Caco-2 (cell line): ENCODE measurements at regions not wholly inside any gene's neighbourhood (a gene's known extent, or its start where the extent isn't known, plus 50 kb on each side); places are given as distances from the start of the nearest gene placed in this dataset.

Experiments
- BruUV-seq: library from RNA; stranded (reverse); fragments of 400-500 nt; replicated peaks from 2 replicates; lab custom pipeline; 2021; lab: Mats Ljungman, UMichigan
- CTCF ChIA-PET: fragments of 300-600 bp; sonication (Branson Sonifier 250); formaldehyde crosslinking; loops from one replicate; lab custom pipeline; 2022; ENCODE audit warnings: antibody characterized with exemption; lab: Charles Lee
- POLR2A ChIA-PET: fragments of 300-600 bp; sonication (Branson Sonifier 250); formaldehyde crosslinking; loops from one replicate; lab custom pipeline; 2022; ENCODE audit warnings: antibody characterized with exemption; lab: Charles Lee
- DNase-seq, 2 experiments: peaks; one replicate each; pipeline versions ENCODE4 v3.0.0 to v3.0.0-alpha.2; 2020 to 2022
- H3K27me3 ChIP-seq: replicated peaks from 2 replicates; pipeline ENCODE4 v1.6.0; 2011; ENCODE audit warnings: low read length; ENCODE audit not compliant: control insufficient read depth, insufficient read depth
- H3K36me3 ChIP-seq: 2 replicates; pipeline ENCODE4 v1.5.1; 2011; ENCODE audit warnings: low read length; ENCODE audit not compliant: control insufficient read depth, insufficient read depth
- H3K4me1 ChIP-seq: fragments of 250-450 bp; sonication (Bioruptor Pico); 2 replicates; pipeline ENCODE4 v1.5.1; 2020; ENCODE audit warnings: mild to moderate bottlenecking
- H3K4me3 ChIP-seq: 2 replicates; pipeline ENCODE4 v1.5.1; 2011; ENCODE audit warnings: low read depth, mild to moderate bottlenecking, control low read depth, low read length
- H3K9me3 ChIP-seq: fragments of 250-450 bp; sonication (Bioruptor Pico); 2 replicates; pipeline ENCODE4 v1.5.1; 2020; ENCODE audit warnings: mild to moderate bottlenecking, moderate library complexity
- H3K27ac Mint-ChIP-seq: one replicate; pipeline ENCODE4 v1.8.0; 2022; ENCODE audit warnings: mixed read lengths; ENCODE audit not compliant: unreplicated experiment
- H3K27me3 Mint-ChIP-seq: one replicate; pipeline ENCODE4 v1.8.0; 2022; ENCODE audit warnings: mixed read lengths; ENCODE audit not compliant: insufficient read depth, unreplicated experiment
- H3K36me3 Mint-ChIP-seq: one replicate; pipeline ENCODE4 v1.8.0; 2022; ENCODE audit warnings: mild to moderate bottlenecking, mixed read lengths; ENCODE audit not compliant: insufficient read depth, unreplicated experiment
- H3K4me1 Mint-ChIP-seq: one replicate; pipeline ENCODE4 v1.8.0; 2022; ENCODE audit warnings: low read depth, mixed read lengths; ENCODE audit not compliant: unreplicated experiment
- H3K4me3 Mint-ChIP-seq: one replicate; pipeline ENCODE4 v1.8.0; 2022; ENCODE audit warnings: mild to moderate bottlenecking, moderate library complexity, mixed read lengths; ENCODE audit not compliant: unreplicated experiment
- H3K9me3 Mint-ChIP-seq: one replicate; pipeline ENCODE4 v1.8.0; 2022; ENCODE audit warnings: mixed read lengths; ENCODE audit not compliant: unreplicated experiment
- intact Hi-C: fragments of 100-400 bp; cut with micrococcal nuclease; formaldehyde crosslinking; loops from one replicate; pipeline ENCODE4 v1.10.0; 2022; ENCODE audit not compliant: unreplicated experiment
- TF ChIP-seq, protein P1 (sequence below), 2 experiments: fragments of 200-600 bp in 1 of 2; IDR thresholded peaks; 1 replicate in 1 of 2; 2 replicates in 1 of 2; pipeline versions ENCODE4 v1.5.1 to v1.8.0; 2011 to 2022; ENCODE audit warnings: antibody characterized with exemption in 1 of 2, control low read depth in 1 of 2, inconsistent platforms in 1 of 2, low read depth in 1 of 2, low read length in 1 of 2, mild to moderate bottlenecking in 1 of 2, moderate library complexity in 1 of 2; ENCODE audit not compliant: insufficient read depth in 1 of 2, severe bottlenecking in 1 of 2, unreplicated experiment in 1 of 2

DNA sequence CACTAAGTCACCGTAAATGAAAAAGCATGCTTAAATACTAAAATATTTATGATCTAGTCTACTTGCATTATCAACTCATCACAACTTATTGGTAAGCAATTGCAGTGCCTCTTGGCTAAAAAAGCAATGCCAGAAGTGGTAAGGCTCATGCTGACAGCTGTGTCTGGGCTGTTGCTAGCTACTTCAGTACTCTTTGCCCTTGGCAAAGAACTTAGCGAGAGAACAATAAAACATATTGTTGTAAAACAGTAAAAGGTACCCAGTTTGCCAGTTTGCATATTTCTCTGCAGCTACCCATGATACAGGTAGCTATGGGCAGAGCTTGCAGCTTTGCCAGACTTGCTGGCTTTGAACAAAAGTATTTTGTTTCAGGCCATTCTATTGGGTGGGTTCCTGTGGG, 73.1 kb downstream of the ATP6V1G3 start:
- Mint-ChIP-seq H3K4me1 (no peaks in the 10 kb centered on the region), H3K27me3 (peaks cover 2% of the 10 kb centered on the region), H3K9me3 (no peaks in the 10 kb centered on the region), H3K36me3 (no peaks in the 10 kb centered on the region), H3K4me3 (no peak overlapping the region), H3K27ac (no peak overlapping the region)
- no TSS peak for BruUV-seq
- H3K27me3 ChIP-seq = no peaks in the 10 kb centered on the region
- intact Hi-C loops = loop anchor here (10.0 kb wide), 1 partner anchor 173 kb away; no protein-coding TSS in a partner anchor
- H3K9me3 ChIP-seq = no peaks in the 10 kb centered on the region
- no peak for DNase-seq
- no peaks in the 10 kb centered on the region for H3K36me3 ChIP-seq
- ChIA-PET POLR2A (no interaction called here), CTCF (interaction anchor here (0.8 kb wide), 1 partner anchor 395 kb away, joined by 5 read pairs; no protein-coding TSS in a partner anchor)
- TF ChIP-seq, protein P1, sequence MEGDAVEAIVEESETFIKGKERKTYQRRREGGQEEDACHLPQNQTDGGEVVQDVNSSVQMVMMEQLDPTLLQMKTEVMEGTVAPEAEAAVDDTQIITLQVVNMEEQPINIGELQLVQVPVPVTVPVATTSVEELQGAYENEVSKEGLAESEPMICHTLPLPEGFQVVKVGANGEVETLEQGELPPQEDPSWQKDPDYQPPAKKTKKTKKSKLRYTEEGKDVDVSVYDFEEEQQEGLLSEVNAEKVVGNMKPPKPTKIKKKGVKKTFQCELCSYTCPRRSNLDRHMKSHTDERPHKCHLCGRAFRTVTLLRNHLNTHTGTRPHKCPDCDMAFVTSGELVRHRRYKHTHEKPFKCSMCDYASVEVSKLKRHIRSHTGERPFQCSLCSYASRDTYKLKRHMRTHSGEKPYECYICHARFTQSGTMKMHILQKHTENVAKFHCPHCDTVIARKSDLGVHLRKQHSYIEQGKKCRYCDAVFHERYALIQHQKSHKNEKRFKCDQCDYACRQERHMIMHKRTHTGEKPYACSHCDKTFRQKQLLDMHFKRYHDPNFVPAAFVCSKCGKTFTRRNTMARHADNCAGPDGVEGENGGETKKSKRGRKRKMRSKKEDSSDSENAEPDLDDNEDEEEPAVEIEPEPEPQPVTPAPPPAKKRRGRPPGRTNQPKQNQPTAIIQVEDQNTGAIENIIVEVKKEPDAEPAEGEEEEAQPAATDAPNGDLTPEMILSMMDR (IDR thresholded peaks at IDR 0.05; ENCODE audit: insufficient read depth in 1 of 2, low read depth in 1 of 2, low read length in 1 of 2, severe bottlenecking in 1 of 2, unreplicated experiment in 1 of 2) = no peak
- no peak overlapping the region for H3K4me3 ChIP-seq
- no peaks in the 10 kb centered on the region for H3K4me1 ChIP-seq

DNA sequence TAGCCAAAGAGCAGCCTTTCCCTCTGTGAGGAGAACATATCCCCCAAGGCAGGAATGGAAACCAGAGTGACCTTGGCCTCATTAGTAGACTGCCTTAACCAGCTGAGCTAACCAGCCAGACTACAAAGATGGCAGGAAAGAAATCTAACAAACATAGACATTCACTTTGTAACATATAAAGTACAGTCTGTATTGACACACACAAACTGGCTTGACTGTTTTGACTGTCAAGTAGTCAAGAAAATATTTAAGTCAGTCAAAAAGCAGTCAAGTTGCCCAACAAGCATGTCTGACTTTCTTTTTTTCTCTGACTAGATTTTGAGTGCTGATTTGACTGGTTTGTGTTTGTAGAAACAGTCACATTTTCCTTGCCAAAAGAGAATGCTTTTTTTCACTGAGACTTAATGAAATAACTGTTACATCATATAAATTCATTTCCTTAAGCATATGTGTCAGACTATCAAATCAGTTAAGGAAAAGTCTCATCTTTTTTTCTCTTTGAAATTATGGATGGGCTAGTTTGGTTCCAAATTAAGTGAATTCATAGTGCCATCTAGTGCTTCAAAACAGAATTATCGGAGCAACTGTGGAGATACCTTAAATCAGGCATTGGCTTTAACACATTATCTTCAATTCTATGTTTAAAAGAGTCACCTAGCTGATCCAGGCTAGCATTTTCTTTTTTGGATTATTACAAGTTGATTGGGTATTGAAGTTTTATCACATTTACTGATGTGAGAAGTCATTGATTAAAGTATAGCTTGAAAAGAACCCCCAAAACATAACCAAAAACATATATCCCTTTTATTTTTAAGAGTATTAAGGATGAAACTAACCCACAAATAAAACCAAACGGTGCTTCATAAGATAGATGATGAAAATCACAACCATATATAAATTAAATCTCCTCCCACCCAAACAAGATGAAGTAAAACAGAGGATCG, 75.0 kb downstream of the ATP6V1G3 start:
- Mint-ChIP-seq H3K36me3 (no peaks in the 10 kb centered on the region), H3K9me3 (no peaks in the 10 kb centered on the region), H3K4me1 (no peaks in the 10 kb centered on the region), H3K4me3 (no peak overlapping the region), H3K27me3 (peaks cover 2% of the 10 kb centered on the region), H3K27ac (no peak overlapping the region)
- intact Hi-C loops = loop anchor here (1.0 to 10.0 kb wide), 7 partner anchors 171 to 944 kb away; partner anchors contain the start of gene NEK7
- Histone ChIP-seq H3K4me1 (no peaks in the 10 kb centered on the region), H3K4me3 (no peak overlapping the region), H3K27me3 (no peaks in the 10 kb centered on the region), H3K36me3 (no peaks in the 10 kb centered on the region), H3K9me3 (no peaks in the 10 kb centered on the region)
- ChIA-PET CTCF (interaction anchor here (0.6 kb wide), 1 partner anchor 587 kb away, joined by 3 read pairs; no protein-coding TSS in a partner anchor), POLR2A (no interaction called here)
- no TSS peak for BruUV-seq
- DNase-seq = peak in 1 of 2 experiments; percentile 50
- TF ChIP-seq, protein P1 (IDR thresholded peaks at IDR 0.05; ENCODE audit: insufficient read depth in 1 of 2, low read depth in 1 of 2, low read length in 1 of 2, severe bottlenecking in 1 of 2, unreplicated experiment in 1 of 2) = peak; percentile 53 to 58

DNA sequence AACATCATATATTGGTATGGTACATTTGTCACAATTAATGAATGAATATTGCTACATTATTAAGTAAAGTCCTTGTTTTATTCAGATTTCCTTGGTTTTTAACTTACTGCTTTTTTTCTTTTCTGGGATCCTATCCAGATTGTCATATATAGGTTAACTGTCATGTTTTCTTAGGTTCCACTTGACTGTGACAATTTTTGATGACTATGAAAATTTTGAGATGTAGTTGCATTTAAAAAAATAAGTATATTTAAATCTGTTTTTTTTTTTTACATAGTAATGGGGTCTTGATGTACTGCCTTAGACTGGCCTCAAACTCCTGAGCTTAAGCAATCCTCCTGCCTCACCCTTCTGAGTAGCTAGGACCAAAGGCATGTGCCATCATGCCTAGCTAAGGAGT, 76.8 kb downstream of the ATP6V1G3 start:
- ChIA-PET POLR2A (no interaction called here), CTCF (no interaction called here)
- Mint-ChIP-seq H3K4me3 (no peak overlapping the region), H3K4me1 (no peaks in the 10 kb centered on the region), H3K36me3 (no peaks in the 10 kb centered on the region), H3K27ac (no peak overlapping the region), H3K9me3 (no peaks in the 10 kb centered on the region), H3K27me3 (peaks cover 2% of the 10 kb centered on the region)
- DNase-seq = no peak
- H3K4me1 ChIP-seq = no peaks in the 10 kb centered on the region
- H3K4me3 ChIP-seq = no peak overlapping the region
- intact Hi-C loops = loop anchor here (2.0 to 10.0 kb wide), 2 partner anchors 169 to 539 kb away; no protein-coding TSS in a partner anchor
- BruUV-seq = no TSS peak
- no peaks in the 10 kb centered on the region for H3K27me3 ChIP-seq
- H3K36me3 ChIP-seq = no peaks in the 10 kb centered on the region
- TF ChIP-seq, protein P1 (IDR thresholded peaks at IDR 0.05; ENCODE audit: insufficient read depth in 1 of 2, low read depth in 1 of 2, low read length in 1 of 2, severe bottlenecking in 1 of 2, unreplicated experiment in 1 of 2) = no peak
- no peaks in the 10 kb centered on the region for H3K9me3 ChIP-seq
